ENCODE measurements at regions not wholly inside any gene's neighbourhood (a gene's known extent, or its start where the extent isn't known, plus 50 kb on each side); places are given as distances from the start of the nearest gene placed in this dataset.

DNA sequence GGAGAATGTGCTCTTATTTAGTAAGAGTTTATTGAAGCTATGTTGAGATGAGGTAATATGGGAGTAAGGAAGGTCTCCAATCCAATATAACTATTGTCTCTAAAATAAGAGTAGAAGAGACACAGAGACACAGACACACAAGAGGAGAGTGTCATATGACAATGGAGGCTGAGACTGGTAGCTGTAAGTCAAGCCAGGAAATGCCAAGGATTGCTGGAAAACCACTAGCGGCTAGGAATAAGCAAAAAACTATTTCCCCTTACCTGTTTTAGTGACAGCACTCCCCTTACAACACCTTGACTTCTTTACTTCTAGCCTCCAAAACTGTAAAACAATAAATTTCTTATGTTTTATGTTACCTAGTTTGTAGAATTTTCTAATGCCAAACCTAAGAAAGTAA is 1652.8 kb downstream of the LRRC4C start:
- no peak for DNase-seq (ENCODE audit: low read depth, low spot score)
- no TSS peak for BruUV-seq (replicated peaks)
- no peak overlapping the region for H3K27ac ChIP-seq (ENCODE audit: low read length)
- no peaks in the 10 kb centered on the region for H3K27me3 ChIP-seq (ENCODE audit: control insufficient read depth, insufficient read depth, low read length)
- ATAC-seq = no peak
- no peaks in the 10 kb centered on the region for H3K4me1 ChIP-seq (ENCODE audit: control insufficient read depth, insufficient read depth, low read length)
- ChIA-PET CTCF (no interaction called here), POLR2A (no interaction called here)
- intact Hi-C loops (cut with micrococcal nuclease; ENCODE audit: unreplicated experiment) (no loop called here), in situ Hi-C loops (cut with HindIII; ENCODE audit: low pct_unique_long_range_greater_than_20kb, low sequenced_read_pairs) (no loop called here)
- H3K36me3 ChIP-seq (ENCODE audit: control insufficient read depth, insufficient read depth, low read length) = no peaks in the 10 kb centered on the region
- TF ChIP-seq POLR2AphosphoS5 (IDR thresholded peaks at IDR 0.05; ENCODE audit: low read depth, low read length) (no peak), TCF7L2 (IDR thresholded peaks at IDR 0.05; ENCODE audit: low read depth, low read length) (no peak), SIN3A (IDR thresholded peaks at IDR 0.05; ENCODE audit: borderline replicate concordance, insufficient read depth, low read depth, low read length) (no peak)
- TF ChIP-seq, protein P1, sequence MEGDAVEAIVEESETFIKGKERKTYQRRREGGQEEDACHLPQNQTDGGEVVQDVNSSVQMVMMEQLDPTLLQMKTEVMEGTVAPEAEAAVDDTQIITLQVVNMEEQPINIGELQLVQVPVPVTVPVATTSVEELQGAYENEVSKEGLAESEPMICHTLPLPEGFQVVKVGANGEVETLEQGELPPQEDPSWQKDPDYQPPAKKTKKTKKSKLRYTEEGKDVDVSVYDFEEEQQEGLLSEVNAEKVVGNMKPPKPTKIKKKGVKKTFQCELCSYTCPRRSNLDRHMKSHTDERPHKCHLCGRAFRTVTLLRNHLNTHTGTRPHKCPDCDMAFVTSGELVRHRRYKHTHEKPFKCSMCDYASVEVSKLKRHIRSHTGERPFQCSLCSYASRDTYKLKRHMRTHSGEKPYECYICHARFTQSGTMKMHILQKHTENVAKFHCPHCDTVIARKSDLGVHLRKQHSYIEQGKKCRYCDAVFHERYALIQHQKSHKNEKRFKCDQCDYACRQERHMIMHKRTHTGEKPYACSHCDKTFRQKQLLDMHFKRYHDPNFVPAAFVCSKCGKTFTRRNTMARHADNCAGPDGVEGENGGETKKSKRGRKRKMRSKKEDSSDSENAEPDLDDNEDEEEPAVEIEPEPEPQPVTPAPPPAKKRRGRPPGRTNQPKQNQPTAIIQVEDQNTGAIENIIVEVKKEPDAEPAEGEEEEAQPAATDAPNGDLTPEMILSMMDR (IDR thresholded peaks at IDR 0.05) = no peak
- TF ChIP-seq, protein P2, sequence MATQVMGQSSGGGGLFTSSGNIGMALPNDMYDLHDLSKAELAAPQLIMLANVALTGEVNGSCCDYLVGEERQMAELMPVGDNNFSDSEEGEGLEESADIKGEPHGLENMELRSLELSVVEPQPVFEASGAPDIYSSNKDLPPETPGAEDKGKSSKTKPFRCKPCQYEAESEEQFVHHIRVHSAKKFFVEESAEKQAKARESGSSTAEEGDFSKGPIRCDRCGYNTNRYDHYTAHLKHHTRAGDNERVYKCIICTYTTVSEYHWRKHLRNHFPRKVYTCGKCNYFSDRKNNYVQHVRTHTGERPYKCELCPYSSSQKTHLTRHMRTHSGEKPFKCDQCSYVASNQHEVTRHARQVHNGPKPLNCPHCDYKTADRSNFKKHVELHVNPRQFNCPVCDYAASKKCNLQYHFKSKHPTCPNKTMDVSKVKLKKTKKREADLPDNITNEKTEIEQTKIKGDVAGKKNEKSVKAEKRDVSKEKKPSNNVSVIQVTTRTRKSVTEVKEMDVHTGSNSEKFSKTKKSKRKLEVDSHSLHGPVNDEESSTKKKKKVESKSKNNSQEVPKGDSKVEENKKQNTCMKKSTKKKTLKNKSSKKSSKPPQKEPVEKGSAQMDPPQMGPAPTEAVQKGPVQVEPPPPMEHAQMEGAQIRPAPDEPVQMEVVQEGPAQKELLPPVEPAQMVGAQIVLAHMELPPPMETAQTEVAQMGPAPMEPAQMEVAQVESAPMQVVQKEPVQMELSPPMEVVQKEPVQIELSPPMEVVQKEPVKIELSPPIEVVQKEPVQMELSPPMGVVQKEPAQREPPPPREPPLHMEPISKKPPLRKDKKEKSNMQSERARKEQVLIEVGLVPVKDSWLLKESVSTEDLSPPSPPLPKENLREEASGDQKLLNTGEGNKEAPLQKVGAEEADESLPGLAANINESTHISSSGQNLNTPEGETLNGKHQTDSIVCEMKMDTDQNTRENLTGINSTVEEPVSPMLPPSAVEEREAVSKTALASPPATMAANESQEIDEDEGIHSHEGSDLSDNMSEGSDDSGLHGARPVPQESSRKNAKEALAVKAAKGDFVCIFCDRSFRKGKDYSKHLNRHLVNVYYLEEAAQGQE (IDR thresholded peaks at IDR 0.05; ENCODE audit: insufficient read depth in 1 of 2, low read depth in 2 of 2, low read length in 1 of 2) = no peak
- H3K9me3 ChIP-seq (ENCODE audit: control insufficient read depth, insufficient read depth, low read depth, low read length) = no peaks in the 10 kb centered on the region
- no peak overlapping the region for H3K4me3 ChIP-seq (ENCODE audit: low read depth in 2 of 2, low read length in 2 of 2)

- ATAC-seq = no peak
- no peaks in the 10 kb centered on the region for H3K9me3 ChIP-seq (ENCODE audit: control insufficient read depth, insufficient read depth, low read depth, low read length)
- in situ Hi-C loops (cut with HindIII; ENCODE audit: low pct_unique_long_range_greater_than_20kb, low sequenced_read_pairs) = no loop called here
- no peaks in the 10 kb centered on the region for H3K27me3 ChIP-seq (ENCODE audit: control insufficient read depth, insufficient read depth, low read length)
- H3K36me3 ChIP-seq (ENCODE audit: control insufficient read depth, insufficient read depth, low read length) = no peaks in the 10 kb centered on the region
- no peak for TF ChIP-seq TCF7L2 (IDR thresholded peaks at IDR 0.05; ENCODE audit: low read depth, low read length)
- TF ChIP-seq POLR2AphosphoS5 (IDR thresholded peaks at IDR 0.05; ENCODE audit: low read depth, low read length) = no peak
- TF ChIP-seq SIN3A (IDR thresholded peaks at IDR 0.05; ENCODE audit: borderline replicate concordance, insufficient read depth, low read depth, low read length) = no peak
- no peak overlapping the region for H3K27ac ChIP-seq (ENCODE audit: low read length)
- no TSS peak for BruUV-seq (replicated peaks)
- ChIA-PET POLR2A (no interaction called here), CTCF (no interaction called here)
- no peak for DNase-seq (ENCODE audit: low read depth, low spot score)
- intact Hi-C loops (cut with micrococcal nuclease; ENCODE audit: unreplicated experiment) = no loop called here
- H3K4me1 ChIP-seq (ENCODE audit: control insufficient read depth, insufficient read depth, low read length) = no peaks in the 10 kb centered on the region
- no peak overlapping the region for H3K4me3 ChIP-seq (ENCODE audit: low read depth in 2 of 2, low read length in 2 of 2)
These were observed 1655.2 kb downstream of the LRRC4C start for GRCh38 chr11:39804271-39804670.

DNA sequence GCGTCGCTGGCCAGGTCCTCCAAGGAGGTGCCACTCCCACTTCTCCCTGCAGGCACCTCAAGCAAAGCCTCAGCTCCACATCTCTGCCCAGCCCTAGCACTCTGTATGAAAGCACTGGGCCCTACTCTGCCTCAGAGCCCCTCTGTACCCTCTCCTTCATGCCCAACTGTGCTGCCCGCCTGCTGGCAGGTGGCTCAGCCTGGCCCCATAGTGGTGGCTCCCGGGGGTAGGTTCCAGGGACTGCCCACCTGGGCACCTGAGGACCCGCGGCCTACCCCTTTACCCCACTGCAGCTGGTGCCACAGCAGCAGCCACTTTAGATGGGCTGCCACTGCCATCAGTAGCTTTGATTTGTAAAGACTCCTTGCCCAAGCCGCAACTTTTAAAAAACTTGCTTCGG is 1672.8 kb downstream of the LRRC4C start:
- DNase-seq (ENCODE audit: low read depth, low spot score) (no peak), ATAC-seq (no peak)
- in situ Hi-C loops (cut with HindIII; ENCODE audit: low pct_unique_long_range_greater_than_20kb, low sequenced_read_pairs) = no loop called here
- CTCF ChIA-PET = no interaction called here
- H3K4me1 ChIP-seq (ENCODE audit: control insufficient read depth, insufficient read depth, low read length) = no peaks in the 10 kb centered on the region
- H3K27ac ChIP-seq (ENCODE audit: low read length) = no peak overlapping the region
- BruUV-seq (replicated peaks) = no TSS peak
- H3K27me3 ChIP-seq (ENCODE audit: control insufficient read depth, insufficient read depth, low read length) = no peaks in the 10 kb centered on the region
- TF ChIP-seq TCF7L2 (IDR thresholded peaks at IDR 0.05; ENCODE audit: low read depth, low read length) (no peak), POLR2AphosphoS5 (IDR thresholded peaks at IDR 0.05; ENCODE audit: low read depth, low read length) (no peak), SIN3A (IDR thresholded peaks at IDR 0.05; ENCODE audit: borderline replicate concordance, insufficient read depth, low read depth, low read length) (no peak)
- TF ChIP-seq, protein P2 (IDR thresholded peaks at IDR 0.05; ENCODE audit: insufficient read depth in 1 of 2, low read depth in 2 of 2, low read length in 1 of 2) = no peak
- TF ChIP-seq, protein P1 (IDR thresholded peaks at IDR 0.05) = no peak
- no peaks in the 10 kb centered on the region for H3K36me3 ChIP-seq (ENCODE audit: control insufficient read depth, insufficient read depth, low read length)
- H3K4me3 ChIP-seq (ENCODE audit: low read depth in 2 of 2, low read length in 2 of 2) = no peak overlapping the region
- intact Hi-C loops (cut with micrococcal nuclease; ENCODE audit: unreplicated experiment) = no loop called here
- H3K9me3 ChIP-seq (ENCODE audit: control insufficient read depth, insufficient read depth, low read depth, low read length) = no peaks in the 10 kb centered on the region
- POLR2A ChIA-PET = no interaction called here
